ENCODE measurements at regions not wholly inside any gene's neighbourhood (a gene's known extent, or its start where the extent isn't known, plus 50 kb on each side); places are given as distances from the start of the nearest gene placed in this dataset.
A peak's percentile ranks its signal among the peaks of the same experiment; 100 is the strongest.

GRCh38 chr15:47407692-47408091 lies 309.6 kb upstream of the SEMA6D start:
- CTCF ChIA-PET, result no interaction called here
- POLR2A ChIA-PET (ENCODE audit: low non-redundant PET), result no interaction called here
- Histone ChIP-seq H3K27me3 (replicated peaks; ENCODE audit: insufficient read depth, low read depth, low read length, poor library complexity) (no peaks in the 10 kb centered on the region), H3K36me3 (ENCODE audit: insufficient read depth, low read length, poor library complexity, severe bottlenecking) (no peaks in the 10 kb centered on the region), H3K27ac (ENCODE audit: low read depth, low read length, poor library complexity, severe bottlenecking) (no peak overlapping the region), H3K4me1 (ENCODE audit: insufficient read depth, low read length, poor library complexity, severe bottlenecking) (peaks cover 47% of the 10 kb centered on the region), H3K4me3 (ENCODE audit: low read depth, low read length, poor library complexity, severe bottlenecking) (no peak overlapping the region), H3K9me3 (ENCODE audit: low read depth, low read length, poor library complexity, severe bottlenecking) (no peaks in the 10 kb centered on the region)
- TF ChIP-seq EZH2 (IDR thresholded peaks at IDR 0.05; ENCODE audit: borderline replicate concordance, low read depth, low read length, poor library complexity, severe bottlenecking) (no peak), CTCF (conservative IDR thresholded peaks at IDR 0.05; ENCODE audit: low read depth, low read length) (0 out of 2 replicates have a peak, but pooled peaks have one; percentile 14)
- no TSS peak for BruUV-seq (replicated peaks)
- no peak for DNase-seq (ENCODE audit: low spot score)
- intact Hi-C loops (cut with micrococcal nuclease; ENCODE audit: unreplicated experiment), result no loop called here

GRCh38 chr15:47409038-47409437 lies 308.3 kb upstream of the SEMA6D start:
- peak overlapping the region; percentile 73 for H3K27ac ChIP-seq (ENCODE audit: low read depth, low read length, poor library complexity, severe bottlenecking)
- POLR2A ChIA-PET (ENCODE audit: low non-redundant PET), result interaction anchor here (0.5 to 0.6 kb wide), 2 partner anchors 13 to 28 kb away, joined by 3 to 20 read pairs; no protein-coding TSS in a partner anchor
- CTCF ChIA-PET, result interaction anchor here (1.0 kb wide), 1 partner anchor 35 kb away, joined by 3 read pairs; no protein-coding TSS in a partner anchor
- no TSS peak for BruUV-seq (replicated peaks)
- peaks cover 60% of the 10 kb centered on the region for H3K4me1 ChIP-seq (ENCODE audit: insufficient read depth, low read length, poor library complexity, severe bottlenecking)
- no peaks in the 10 kb centered on the region for H3K9me3 ChIP-seq (ENCODE audit: low read depth, low read length, poor library complexity, severe bottlenecking)
- no peak for DNase-seq (ENCODE audit: low spot score)
- no peaks in the 10 kb centered on the region for H3K36me3 ChIP-seq (ENCODE audit: insufficient read depth, low read length, poor library complexity, severe bottlenecking)
- intact Hi-C loops (cut with micrococcal nuclease; ENCODE audit: unreplicated experiment), result no loop called here
- no peaks in the 10 kb centered on the region for H3K27me3 ChIP-seq (replicated peaks; ENCODE audit: insufficient read depth, low read depth, low read length, poor library complexity)
- no peak for TF ChIP-seq CTCF (conservative IDR thresholded peaks at IDR 0.05; ENCODE audit: low read depth, low read length)
- TF ChIP-seq EZH2 (IDR thresholded peaks at IDR 0.05; ENCODE audit: borderline replicate concordance, low read depth, low read length, poor library complexity, severe bottlenecking), result no peak
- no peak overlapping the region for H3K4me3 ChIP-seq (ENCODE audit: low read depth, low read length, poor library complexity, severe bottlenecking)

GRCh38 chr15:47409600-47409999 lies 307.7 kb upstream of the SEMA6D start:
- Histone ChIP-seq H3K27ac (ENCODE audit: low read depth, low read length, poor library complexity, severe bottlenecking) (peak overlapping the region; percentile 73), H3K4me1 (ENCODE audit: insufficient read depth, low read length, poor library complexity, severe bottlenecking) (peaks cover 66% of the 10 kb centered on the region), H3K27me3 (replicated peaks; ENCODE audit: insufficient read depth, low read depth, low read length, poor library complexity) (no peaks in the 10 kb centered on the region), H3K4me3 (ENCODE audit: low read depth, low read length, poor library complexity, severe bottlenecking) (no peak overlapping the region), H3K36me3 (ENCODE audit: insufficient read depth, low read length, poor library complexity, severe bottlenecking) (no peaks in the 10 kb centered on the region), H3K9me3 (ENCODE audit: low read depth, low read length, poor library complexity, severe bottlenecking) (no peaks in the 10 kb centered on the region)
- POLR2A ChIA-PET (ENCODE audit: low non-redundant PET), result interaction anchor here (0.5 to 0.6 kb wide), 3 partner anchors 13 to 67 kb away, joined by 3 to 20 read pairs (median 5); no protein-coding TSS in a partner anchor
- CTCF ChIA-PET, result interaction anchor here (1.0 kb wide), 1 partner anchor 36 kb away, joined by 3 read pairs; no protein-coding TSS in a partner anchor
- DNase-seq (ENCODE audit: low spot score), result no peak
- intact Hi-C loops (cut with micrococcal nuclease; ENCODE audit: unreplicated experiment), result no loop called here
- no TSS peak for BruUV-seq (replicated peaks)
- TF ChIP-seq CTCF (conservative IDR thresholded peaks at IDR 0.05; ENCODE audit: low read depth, low read length) (no peak), EZH2 (IDR thresholded peaks at IDR 0.05; ENCODE audit: borderline replicate concordance, low read depth, low read length, poor library complexity, severe bottlenecking) (no peak)
